CD14-positive monocyte (primary cell): ENCODE measurements at regions not wholly inside any gene's neighbourhood (a gene's known extent, or its start where the extent isn't known, plus 50 kb on each side); places are given as distances from the start of the nearest gene placed in this dataset.

Source experiments
- DNase-seq, 3 donors: peaks; one replicate each; pipeline ENCODE4 v3.0.0-alpha.2; 2011 to 2022
- H2AFZ ChIP-seq: 2 replicates; pipeline ENCODE4 v1.6.0; 2012; ENCODE audit warnings: mild to moderate bottlenecking, low read depth, low read length, inconsistent platforms; ENCODE audit not compliant: insufficient read depth, poor library complexity, severe bottlenecking
- H3K27ac ChIP-seq, 2 donors: 1 replicate in 1 of 2; 2 replicates in 1 of 2; pipeline ENCODE4 v1.5.1; 2012 to 2013; ENCODE audit warnings: low read length in 2 of 2, control low read depth in 1 of 2, inconsistent platforms in 1 of 2, low read depth in 1 of 2, mild to moderate bottlenecking in 1 of 2
- H3K27me3 ChIP-seq, 2 donors: one replicate each; pipeline versions ENCODE4 v1.6.0 to v1.6.1; 2011 to 2013; ENCODE audit warnings: low read length in 2 of 2; ENCODE audit not compliant: control insufficient read depth in 2 of 2, insufficient read depth in 2 of 2
- H3K36me3 ChIP-seq, 2 donors: replicated peaks in 1 of 2; 1 replicate in 1 of 2; 2 replicates in 1 of 2; pipeline versions ENCODE4 v1.5.1 to v1.6.1; 2012 to 2013; ENCODE audit warnings: low read length in 2 of 2, control low read depth in 1 of 2, inconsistent platforms in 1 of 2, mild to moderate bottlenecking in 1 of 2; ENCODE audit not compliant: insufficient read depth in 2 of 2, control insufficient read depth in 1 of 2
- H3K4me1 ChIP-seq, 2 donors: 1 replicate in 1 of 2; 2 replicates in 1 of 2; pipeline versions ENCODE4 v1.5.1 to v1.6.1; 2012 to 2013; ENCODE audit warnings: low read length in 2 of 2, control low read depth in 1 of 2, inconsistent platforms in 1 of 2, mild to moderate bottlenecking in 1 of 2, moderate library complexity in 1 of 2; ENCODE audit not compliant: insufficient read depth in 2 of 2, control insufficient read depth in 1 of 2
- H3K4me2 ChIP-seq: replicated peaks from 2 replicates; pipeline ENCODE3; 2012; ENCODE audit warnings: low read length, moderate library complexity, mild to moderate bottlenecking; ENCODE audit not compliant: poor library complexity, severe bottlenecking; ENCODE audit errors: extremely low read depth
- H3K4me3 ChIP-seq, 3 experiments: fragments of 200-600 bp in 1 of 3; sonication (generic) in 1 of 3; replicated peaks in 1 of 3; 1 replicate in 2 of 3; 2 replicates in 1 of 3; pipeline ENCODE4 v1.5.1; 2011 to 2013; ENCODE audit warnings: low read length in 3 of 3, mild to moderate bottlenecking in 3 of 3, control low read depth in 2 of 3, low read depth in 2 of 3, inconsistent platforms in 1 of 3, moderate library complexity in 1 of 3
- H3K79me2 ChIP-seq: 2 replicates; pipeline ENCODE4 v1.6.0; 2012; ENCODE audit warnings: mild to moderate bottlenecking, control low read depth, inconsistent platforms, low read length, moderate library complexity; ENCODE audit not compliant: insufficient read depth
- H3K9ac ChIP-seq: 2 replicates; pipeline ENCODE4 v1.6.0; 2017; ENCODE audit warnings: low read length, mild to moderate bottlenecking; ENCODE audit not compliant: insufficient read depth, poor library complexity, severe bottlenecking
- H3K9me3 ChIP-seq, 2 donors: replicated peaks in 1 of 2; 1 replicate in 1 of 2; 2 replicates in 1 of 2; pipeline versions ENCODE4 v1.5.1 to v1.6.1; 2012 to 2013; ENCODE audit warnings: low read length in 2 of 2, control low read depth in 1 of 2; ENCODE audit not compliant: control insufficient read depth in 1 of 2, insufficient read depth in 1 of 2
- H4K20me1 ChIP-seq: 2 replicates; pipeline ENCODE4 v1.6.0; 2012; ENCODE audit warnings: mild to moderate bottlenecking, low read length, control low read depth, moderate library complexity; ENCODE audit not compliant: insufficient read depth
- H3K27ac Mint-ChIP-seq, 7 donors: one replicate each; pipeline ENCODE4 v1.8.0; 2020; ENCODE audit warnings: mild to moderate bottlenecking in 7 of 7, mixed read lengths in 7 of 7, moderate library complexity in 6 of 7, inconsistent platforms in 2 of 7
- H3K27me3 Mint-ChIP-seq, 3 donors: one replicate each; pipeline ENCODE4 v1.8.0; 2021 to 2022; ENCODE audit warnings: low read depth in 3 of 3, mild to moderate bottlenecking in 3 of 3, mixed read lengths in 3 of 3, moderate library complexity in 3 of 3, inconsistent platforms in 1 of 3
- H3K36me3 Mint-ChIP-seq, 2 donors: one replicate each; pipeline ENCODE4 v1.8.0; 2020; ENCODE audit warnings: mixed read lengths in 2 of 2, inconsistent platforms in 1 of 2, mild to moderate bottlenecking in 1 of 2
- H3K4me1 Mint-ChIP-seq: one replicate; pipeline ENCODE4 v1.8.0; 2020; ENCODE audit warnings: mild to moderate bottlenecking, mixed read lengths
- H3K4me3 Mint-ChIP-seq, 2 donors: one replicate each; pipeline ENCODE4 v1.8.0; 2020; ENCODE audit warnings: mild to moderate bottlenecking in 2 of 2, mixed read lengths in 2 of 2, moderate library complexity in 1 of 2
- H3K9me3 Mint-ChIP-seq, 7 donors: one replicate each; pipeline ENCODE4 v1.8.0; 2020 to 2022; ENCODE audit warnings: mixed read lengths in 7 of 7, mild to moderate bottlenecking in 6 of 7, moderate library complexity in 6 of 7, inconsistent platforms in 2 of 7
- CTCF ChIP-seq: fragments of 200-600 bp; IDR thresholded peaks from one replicate; pipeline ENCODE4 v1.8.0; 2022; ENCODE audit warnings: antibody characterized with exemption, mild to moderate bottlenecking
- WGBS: methylation state at CpG from one replicate; pipeline ENCODE4 v1.1.5; 2013; ENCODE audit warnings: missing lambda C conversion rate; ENCODE audit not compliant: insufficient coverage; 5-methylcytosine and 5-hydroxymethylcytosine counted together
- intact Hi-C, 2 donors: fragments of 100-400 bp; cut with micrococcal nuclease; formaldehyde crosslinking; loops; one replicate each; pipeline versions ENCODE4 v1.15.0 to v1.15.1; 2023

- no peak for DNase-seq
- H2AFZ ChIP-seq, result no peak overlapping the region
- no peak overlapping the region for H3K27ac ChIP-seq
- WGBS, result no CpG with 5 or more reads among the region's 2 CpGs
- H3K27me3 ChIP-seq, result no peaks in the 10 kb centered on the region
- Mint-ChIP-seq H3K27ac (peak overlapping the region in 1 of 7 donors; percentile 58), H3K9me3 (peaks cover 0 to 8% (median 3%) of the 10 kb centered on the region in 7 donors), H3K27me3 (peaks cover 0 to 2% (median 0%) of the 10 kb centered on the region in 3 donors), H3K4me3 (no peak overlapping the region), H3K4me1 (no peaks in the 10 kb centered on the region), H3K36me3 (no peaks in the 10 kb centered on the region)
- no peaks in the 10 kb centered on the region for H4K20me1 ChIP-seq
- no peak for TF ChIP-seq CTCF
- no peaks in the 10 kb centered on the region for H3K4me1 ChIP-seq
- H3K4me2 ChIP-seq, result no peak overlapping the region
- no peak overlapping the region for H3K4me3 ChIP-seq
- H3K9me3 ChIP-seq, result peaks cover 0 to 17% of the 10 kb centered on the region in 2 donors
- no peaks in the 10 kb centered on the region for H3K79me2 ChIP-seq
- no peak overlapping the region for H3K9ac ChIP-seq
- intact Hi-C loops, result no loop called here
- no peaks in the 10 kb centered on the region for H3K36me3 ChIP-seq
Measured at GRCh38 chr20:61048302-61048701, 203.8 kb upstream of the CDH4 start.

- Histone ChIP-seq H3K4me3 (no peak overlapping the region), H2AFZ (no peak overlapping the region), H3K27me3 (no peaks in the 10 kb centered on the region), H4K20me1 (no peaks in the 10 kb centered on the region), H3K36me3 (no peaks in the 10 kb centered on the region), H3K9me3 (peaks cover 0 to 4% of the 10 kb centered on the region in 2 donors), H3K27ac (no peak overlapping the region), H3K4me1 (no peaks in the 10 kb centered on the region), H3K79me2 (no peaks in the 10 kb centered on the region), H3K4me2 (no peak overlapping the region), H3K9ac (no peak overlapping the region)
- intact Hi-C loops, result no loop called here
- Mint-ChIP-seq H3K27me3 (peaks cover 0 to 2% (median 0%) of the 10 kb centered on the region in 3 donors), H3K9me3 (peaks cover 0 to 5% (median 0%) of the 10 kb centered on the region in 7 donors), H3K27ac (no peak overlapping the region), H3K4me3 (no peak overlapping the region), H3K36me3 (no peaks in the 10 kb centered on the region), H3K4me1 (no peaks in the 10 kb centered on the region)
- no peak for TF ChIP-seq CTCF
- no peak for DNase-seq
- WGBS, result 91% methylated on average over 9 of the region's 9 CpGs
Measured at GRCh38 chr20:61049684-61050083, 202.4 kb upstream of the CDH4 start.
